WERI-Rb-1 (cell line): ENCODE measurements at regions not wholly inside any gene's neighbourhood (a gene's known extent, or its start where the extent isn't known, plus 50 kb on each side); places are given as distances from the start of the nearest gene placed in this dataset.

Experiments used
- DNase-seq: peaks from one replicate; pipeline ENCODE4 v3.0.0-alpha.2; 2020
- H3K27ac ChIP-seq: fragments of 250-450 bp; sonication (Bioruptor Pico); 2 replicates; pipeline ENCODE4 v1.5.1; 2020; ENCODE audit warnings: mild to moderate bottlenecking, moderate library complexity
- H3K27me3 ChIP-seq: fragments of 250-450 bp; sonication (Bioruptor Pico); 2 replicates; pipeline ENCODE4 v1.5.1; 2021; ENCODE audit warnings: mild to moderate bottlenecking, low read depth, moderate library complexity; ENCODE audit not compliant: insufficient read depth, severe bottlenecking
- H3K36me3 ChIP-seq: fragments of 250-450 bp; sonication (Bioruptor Pico); 2 replicates; pipeline ENCODE4 v1.5.1; 2020; ENCODE audit warnings: mild to moderate bottlenecking, moderate library complexity
- H3K4me3 ChIP-seq: 2 replicates; pipeline ENCODE4 v1.5.1; 2011; ENCODE audit warnings: low read depth, mild to moderate bottlenecking, control low read depth, low read length
- H3K9me3 ChIP-seq: fragments of 250-450 bp; sonication (Bioruptor Pico); 2 replicates; pipeline ENCODE4 v1.5.1; 2021; ENCODE audit warnings: mild to moderate bottlenecking, moderate library complexity; ENCODE audit not compliant: severe bottlenecking
- TF ChIP-seq, protein P1 (sequence below): IDR thresholded peaks from 2 replicates; pipeline ENCODE4 v1.5.1; 2011; ENCODE audit warnings: low read depth, mild to moderate bottlenecking, control low read depth, inconsistent platforms, low read length

DNA sequence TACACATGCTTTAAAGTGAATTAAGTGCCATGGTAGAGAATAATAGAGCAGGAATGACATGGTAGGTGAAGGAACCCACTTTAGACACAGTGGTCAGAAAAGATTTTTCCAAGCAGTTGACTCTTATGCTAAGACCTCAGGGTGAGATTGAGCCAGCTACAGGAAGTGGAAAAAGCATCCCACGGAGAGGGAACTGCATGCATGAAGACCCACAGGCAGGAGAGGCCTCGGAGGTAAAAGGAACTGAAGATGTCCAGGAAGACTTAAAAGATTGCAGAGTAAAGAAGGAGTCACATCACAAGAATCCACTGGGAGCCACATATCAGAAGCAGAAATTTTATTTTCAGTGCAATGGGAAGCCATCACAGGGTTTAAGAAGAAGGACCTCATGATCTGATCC is 499.2 kb upstream of the FAM98A start:
- Histone ChIP-seq H3K4me3 (no peak overlapping the region), H3K36me3 (no peaks in the 10 kb centered on the region), H3K9me3 (no peaks in the 10 kb centered on the region), H3K27me3 (no peaks in the 10 kb centered on the region), H3K27ac (no peak overlapping the region)
- no peak for DNase-seq
- TF ChIP-seq, protein P1, sequence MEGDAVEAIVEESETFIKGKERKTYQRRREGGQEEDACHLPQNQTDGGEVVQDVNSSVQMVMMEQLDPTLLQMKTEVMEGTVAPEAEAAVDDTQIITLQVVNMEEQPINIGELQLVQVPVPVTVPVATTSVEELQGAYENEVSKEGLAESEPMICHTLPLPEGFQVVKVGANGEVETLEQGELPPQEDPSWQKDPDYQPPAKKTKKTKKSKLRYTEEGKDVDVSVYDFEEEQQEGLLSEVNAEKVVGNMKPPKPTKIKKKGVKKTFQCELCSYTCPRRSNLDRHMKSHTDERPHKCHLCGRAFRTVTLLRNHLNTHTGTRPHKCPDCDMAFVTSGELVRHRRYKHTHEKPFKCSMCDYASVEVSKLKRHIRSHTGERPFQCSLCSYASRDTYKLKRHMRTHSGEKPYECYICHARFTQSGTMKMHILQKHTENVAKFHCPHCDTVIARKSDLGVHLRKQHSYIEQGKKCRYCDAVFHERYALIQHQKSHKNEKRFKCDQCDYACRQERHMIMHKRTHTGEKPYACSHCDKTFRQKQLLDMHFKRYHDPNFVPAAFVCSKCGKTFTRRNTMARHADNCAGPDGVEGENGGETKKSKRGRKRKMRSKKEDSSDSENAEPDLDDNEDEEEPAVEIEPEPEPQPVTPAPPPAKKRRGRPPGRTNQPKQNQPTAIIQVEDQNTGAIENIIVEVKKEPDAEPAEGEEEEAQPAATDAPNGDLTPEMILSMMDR = no peak

DNA sequence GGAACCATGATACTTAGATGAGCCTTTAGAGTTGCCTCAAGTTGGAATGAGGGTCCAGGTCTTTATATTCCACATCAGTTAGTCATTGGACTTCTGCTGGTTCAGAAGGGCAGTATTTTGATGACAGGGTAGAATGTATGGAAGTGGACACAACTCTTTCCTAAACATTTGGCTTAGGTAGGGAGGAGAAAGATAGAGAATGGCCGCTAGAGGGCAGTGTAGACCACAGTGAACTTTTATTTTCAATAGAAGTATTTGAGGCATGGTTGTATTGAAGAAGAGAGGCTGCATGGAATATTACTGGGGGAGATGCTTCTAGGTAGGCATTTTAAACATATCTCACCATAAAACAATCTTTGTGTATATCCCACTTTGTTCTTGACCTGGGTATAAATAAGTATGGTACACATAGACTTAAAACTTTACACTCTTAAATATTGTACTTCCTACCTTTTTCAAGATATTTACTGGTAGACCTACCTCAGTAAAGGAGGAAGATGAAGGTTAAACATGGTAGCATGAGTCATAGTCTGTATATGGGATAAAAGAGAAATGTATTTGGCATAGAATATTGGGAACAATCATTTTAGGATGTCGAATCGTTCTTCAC is 497.6 kb upstream of the FAM98A start:
- no peak overlapping the region for H3K4me3 ChIP-seq
- no peaks in the 10 kb centered on the region for H3K27me3 ChIP-seq
- peak; percentile 71 for DNase-seq
- TF ChIP-seq, protein P1 = peak; percentile 69
- no peaks in the 10 kb centered on the region for H3K9me3 ChIP-seq
- no peaks in the 10 kb centered on the region for H3K36me3 ChIP-seq
- H3K27ac ChIP-seq = no peak overlapping the region

DNA sequence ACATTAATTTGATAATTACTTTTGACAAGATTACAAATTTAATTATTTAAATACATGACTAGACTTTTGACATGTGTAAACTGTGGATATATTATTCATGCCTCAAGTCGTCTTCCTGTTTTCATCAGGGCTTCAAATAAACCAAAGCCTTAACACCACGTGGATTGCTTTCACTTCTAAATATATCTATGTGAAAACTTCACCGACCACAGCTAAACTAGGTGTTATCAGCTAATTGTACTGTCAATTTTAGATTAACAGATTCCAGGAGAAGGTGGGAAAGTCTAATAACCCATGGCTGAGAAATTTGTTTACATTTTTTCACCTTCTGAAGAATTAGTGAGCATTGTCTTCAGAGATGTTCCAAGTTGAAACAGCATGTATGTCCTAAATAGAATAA is 494.7 kb upstream of the FAM98A start:
- H3K36me3 ChIP-seq = no peaks in the 10 kb centered on the region
- H3K4me3 ChIP-seq = no peak overlapping the region
- no peak for DNase-seq
- no peaks in the 10 kb centered on the region for H3K9me3 ChIP-seq
- TF ChIP-seq, protein P1 = no peak
- no peaks in the 10 kb centered on the region for H3K27me3 ChIP-seq
- H3K27ac ChIP-seq = no peak overlapping the region

DNA sequence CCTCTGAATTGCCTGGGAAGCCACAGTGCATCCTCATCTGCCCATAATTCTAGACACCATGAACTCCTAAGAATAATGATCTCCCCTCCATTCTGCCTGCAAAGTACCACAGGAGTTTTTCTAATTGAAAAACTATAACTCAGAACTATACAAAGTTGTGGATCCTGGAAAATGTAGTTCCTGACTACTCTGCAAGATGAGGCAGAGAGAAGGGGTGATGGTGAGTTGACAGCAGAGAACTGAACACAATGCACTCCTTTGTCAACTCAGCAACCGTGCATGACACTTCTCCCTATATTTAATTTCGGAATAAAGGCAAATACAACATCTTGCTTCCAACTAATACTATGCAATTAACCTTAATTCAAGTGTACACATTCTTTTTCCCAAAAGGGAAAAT is 471.1 kb upstream of the FAM98A start:
- H3K9me3 ChIP-seq = no peaks in the 10 kb centered on the region
- no peak for DNase-seq
- H3K27ac ChIP-seq = no peak overlapping the region
- TF ChIP-seq, protein P1 = no peak
- no peaks in the 10 kb centered on the region for H3K27me3 ChIP-seq
- H3K36me3 ChIP-seq = no peaks in the 10 kb centered on the region
- H3K4me3 ChIP-seq = no peak overlapping the region

DNA sequence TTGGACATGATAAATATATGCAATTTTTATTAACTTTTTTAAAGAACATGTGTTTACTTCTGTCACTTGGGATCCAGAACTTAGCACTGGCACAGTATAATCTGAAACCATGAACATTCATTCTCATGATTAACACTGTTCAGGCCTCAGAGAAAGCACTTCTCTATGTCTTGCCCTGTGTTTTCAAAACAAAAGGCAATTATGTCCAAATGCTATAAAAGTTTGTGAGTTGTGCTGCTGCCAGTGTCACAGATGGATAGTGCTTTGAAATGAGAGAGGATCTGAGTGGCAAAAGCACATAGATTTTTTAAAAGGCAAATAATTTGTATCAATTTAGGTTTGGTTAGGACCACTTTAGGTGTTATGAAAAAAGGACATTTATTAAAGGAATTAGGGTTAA is 470.5 kb upstream of the FAM98A start:
- H3K27ac ChIP-seq = no peak overlapping the region
- H3K36me3 ChIP-seq = no peaks in the 10 kb centered on the region
- H3K9me3 ChIP-seq = no peaks in the 10 kb centered on the region
- TF ChIP-seq, protein P1 = no peak
- H3K27me3 ChIP-seq = no peaks in the 10 kb centered on the region
- DNase-seq = no peak
- no peak overlapping the region for H3K4me3 ChIP-seq

DNA sequence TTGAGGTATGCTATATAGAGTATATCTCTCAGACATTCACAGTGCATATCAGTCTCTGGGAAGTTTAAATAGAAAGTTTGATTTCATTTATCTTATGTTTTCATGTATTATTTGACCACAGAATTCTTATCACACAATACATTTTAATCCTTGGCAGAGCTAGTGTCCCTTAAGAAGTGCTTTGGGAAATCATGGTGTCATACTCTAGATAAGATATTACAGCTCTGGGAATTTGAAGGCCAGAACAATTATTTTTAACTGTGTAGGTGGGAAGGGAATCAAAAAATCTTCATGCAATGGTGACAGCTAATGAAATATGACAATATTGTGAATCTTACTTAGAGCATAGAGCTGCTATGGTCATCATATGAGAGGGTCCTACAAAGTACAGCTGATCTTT is 451.3 kb upstream of the FAM98A start:
- TF ChIP-seq, protein P1 = no peak
- no peak overlapping the region for H3K4me3 ChIP-seq
- no peak overlapping the region for H3K27ac ChIP-seq
- no peak for DNase-seq
- H3K36me3 ChIP-seq = no peaks in the 10 kb centered on the region
- peaks cover 2% of the 10 kb centered on the region for H3K9me3 ChIP-seq
- no peaks in the 10 kb centered on the region for H3K27me3 ChIP-seq
